A673 (cell line): ENCODE measurements at regions not wholly inside any gene's neighbourhood (a gene's known extent, or its start where the extent isn't known, plus 50 kb on each side); places are given as distances from the start of the nearest gene placed in this dataset.

Experiments used
- CTCF ChIP-seq: fragments of 300-800, 200-600 bp; sonication (generic); conservative IDR thresholded peaks from 2 replicates; pipeline ENCODE4 v1.5.1; 2017; ENCODE audit warnings: low read depth, mild to moderate bottlenecking, antibody characterized with exemption, low read length, moderate library complexity, mixed read lengths
- EZH2 ChIP-seq: fragments of 200-600 bp; sonication (generic); IDR thresholded peaks from 2 replicates; pipeline ENCODE4 v1.6.1; 2017; ENCODE audit warnings: borderline replicate concordance, low read depth, mild to moderate bottlenecking, mixed read lengths, antibody characterized with exemption, low read length; ENCODE audit not compliant: poor library complexity, severe bottlenecking

- TF ChIP-seq CTCF = no peak
- TF ChIP-seq EZH2 = no peak
These were observed 923.4 kb downstream of the QKI start for GRCh38 chr6:164337925-164338397.
